ENCODE measurements at regions not wholly inside any gene's neighbourhood (a gene's known extent, or its start where the extent isn't known, plus 50 kb on each side); places are given as distances from the start of the nearest gene placed in this dataset.
"Not testable (repeated sequence)": the region's sequence is repeated elsewhere in the genome, so short reads cannot be mapped to it uniquely, and the experiment has no call there.

GRCh38 chr13:50617134-50617721 is 226.3 kb downstream of the DLEU7 start:
- H3K36me3 ChIP-seq: no peaks in the 10 kb centered on the region
- DNase-seq (ENCODE audit: low read depth in 1 of 2, low spot score in 2 of 2): peak in 1 of 2 experiments; percentile 23
- H3K27ac ChIP-seq: no peak overlapping the region
- peaks cover 10% of the 10 kb centered on the region for H3K4me1 ChIP-seq (replicated peaks)
- no peaks in the 10 kb centered on the region for H3K27me3 ChIP-seq (replicated peaks)
- no peaks in the 10 kb centered on the region for H3K9me3 ChIP-seq (replicated peaks)
- H3K4me3 ChIP-seq: no peak overlapping the region

- no peak for DNase-seq (ENCODE audit: low read depth in 1 of 2, low spot score in 2 of 2)
- Histone ChIP-seq H3K4me3 (no peak overlapping the region), H3K27me3 (replicated peaks) (no peaks in the 10 kb centered on the region), H3K4me1 (replicated peaks) (peaks cover 10% of the 10 kb centered on the region), H3K36me3 (no peaks in the 10 kb centered on the region), H3K27ac (no peak overlapping the region), H3K9me3 (replicated peaks) (no peaks in the 10 kb centered on the region)
These were observed 225.3 kb downstream of the DLEU7 start for GRCh38 chr13:50618206-50618605.

DNA sequence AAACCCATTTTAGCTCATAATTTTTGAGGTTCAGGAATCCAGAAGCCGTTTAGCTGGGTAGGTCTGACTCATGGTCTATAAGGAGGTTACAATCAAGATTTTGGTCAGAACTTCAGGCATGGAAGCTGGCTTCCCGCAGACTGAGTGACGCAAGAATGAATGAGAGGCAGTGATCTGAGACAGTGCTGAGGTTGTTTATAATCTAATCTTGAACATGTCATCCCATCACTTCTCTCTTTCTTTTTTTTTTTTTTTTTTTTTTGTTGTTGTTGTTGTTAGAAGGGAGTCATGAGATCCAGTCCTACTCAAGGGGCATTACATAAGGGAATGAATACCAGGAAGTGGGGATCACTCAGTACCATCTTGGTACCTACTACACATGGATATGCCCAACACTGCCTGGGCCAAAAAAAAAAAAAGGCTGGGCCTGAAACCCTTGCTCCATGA is 217.4 kb downstream of the DLEU7 start:
- Histone ChIP-seq H3K4me1 (replicated peaks) (peaks cover 2% of the 10 kb centered on the region; the same call in 1 of the 2 replicates), H3K36me3 (no peaks in the 10 kb centered on the region), H3K4me3 (no peak overlapping the region), H3K27me3 (replicated peaks) (no peaks in the 10 kb centered on the region), H3K27ac (no peak overlapping the region), H3K9me3 (replicated peaks) (no peaks in the 10 kb centered on the region)
- DNase-seq (ENCODE audit: low read depth in 1 of 2, low spot score in 2 of 2): no peak

- H3K4me1 ChIP-seq (replicated peaks): peaks cover 4% of the 10 kb centered on the region; the same call in 1 of the 2 replicates
- no peak overlapping the region for H3K4me3 ChIP-seq
- H3K27me3 ChIP-seq (replicated peaks): no peaks in the 10 kb centered on the region
- DNase-seq (ENCODE audit: low read depth in 1 of 2, low spot score in 2 of 2): no peak
- H3K9me3 ChIP-seq (replicated peaks): no peaks in the 10 kb centered on the region
- no peaks in the 10 kb centered on the region for H3K36me3 ChIP-seq
- H3K27ac ChIP-seq: no peak overlapping the region
These were observed 216.4 kb downstream of the DLEU7 start for GRCh38 chr13:50627111-50627510.

GRCh38 chr13:50628512-50628911 is 215.0 kb downstream of the DLEU7 start:
- H3K36me3 ChIP-seq; H3K9me3 ChIP-seq (replicated peaks); DNase-seq (ENCODE audit: low read depth in 1 of 2, low spot score in 2 of 2); H3K4me1 ChIP-seq (replicated peaks); H3K4me3 ChIP-seq; H3K27ac ChIP-seq; H3K27me3 ChIP-seq (replicated peaks): not testable (repeated sequence)

DNA sequence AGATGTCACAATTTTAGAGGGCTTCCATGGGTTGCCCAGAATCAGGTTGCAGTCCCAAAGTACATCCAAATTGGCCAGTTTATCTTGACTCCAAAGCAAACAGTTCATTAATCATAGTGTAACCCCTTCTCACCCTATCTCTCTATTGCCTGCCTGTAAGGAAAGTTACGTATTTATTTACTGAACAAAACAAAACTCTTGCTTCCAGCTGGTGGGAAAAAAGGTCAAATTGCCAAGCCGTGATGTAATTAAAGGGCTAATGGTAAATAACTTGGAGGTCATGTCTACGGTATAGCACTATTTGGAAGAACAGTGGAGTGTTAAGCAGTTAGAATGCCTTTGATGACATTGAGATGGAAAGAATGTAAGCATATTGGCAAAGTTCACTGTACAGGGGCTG is 214.0 kb downstream of the DLEU7 start:
- Histone ChIP-seq H3K27ac (no peak overlapping the region), H3K36me3 (no peaks in the 10 kb centered on the region), H3K4me1 (replicated peaks) (peaks cover 4% of the 10 kb centered on the region; the same call in 1 of the 2 replicates), H3K9me3 (replicated peaks) (no peaks in the 10 kb centered on the region), H3K27me3 (replicated peaks) (no peaks in the 10 kb centered on the region), H3K4me3 (no peak overlapping the region)
- DNase-seq (ENCODE audit: low read depth in 1 of 2, low spot score in 2 of 2): no peak

DNA sequence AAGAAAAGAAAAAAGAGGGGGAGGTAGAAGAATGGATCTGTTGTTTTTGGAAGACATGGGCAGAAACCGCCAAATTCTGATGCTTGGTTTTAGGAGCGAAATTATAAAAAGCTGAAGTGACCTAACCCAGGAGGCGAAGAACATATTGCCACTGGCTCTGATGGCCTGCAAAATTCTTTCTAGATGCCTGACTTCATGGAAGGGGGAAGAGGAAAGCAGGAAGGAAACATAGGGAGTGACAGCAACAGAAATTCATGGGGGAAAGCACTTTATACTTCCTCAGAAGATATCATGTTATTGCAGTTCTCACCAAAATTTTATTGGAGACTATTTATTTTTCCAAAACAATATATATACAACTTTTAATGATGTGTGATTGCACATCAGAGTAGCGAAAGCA is 213.5 kb downstream of the DLEU7 start:
- DNase-seq (ENCODE audit: low read depth in 1 of 2, low spot score in 2 of 2): no peak
- Histone ChIP-seq H3K9me3 (replicated peaks) (no peaks in the 10 kb centered on the region), H3K36me3 (no peaks in the 10 kb centered on the region), H3K27ac (no peak overlapping the region), H3K4me1 (replicated peaks) (peaks cover 4% of the 10 kb centered on the region; the same call in 1 of the 2 replicates), H3K4me3 (no peak overlapping the region), H3K27me3 (replicated peaks) (no peaks in the 10 kb centered on the region)

GRCh38 chr13:50631041-50631440 is 212.5 kb downstream of the DLEU7 start:
- DNase-seq (ENCODE audit: low read depth in 1 of 2, low spot score in 2 of 2): no peak

GRCh38 chr13:50634339-50634738 is 209.2 kb downstream of the DLEU7 start:
- Histone ChIP-seq H3K4me1 (replicated peaks) (peaks cover 4% of the 10 kb centered on the region; the same call in 1 of the 2 replicates), H3K27me3 (replicated peaks) (no peaks in the 10 kb centered on the region), H3K9me3 (replicated peaks) (no peaks in the 10 kb centered on the region), H3K27ac (no peak overlapping the region), H3K4me3 (no peak overlapping the region), H3K36me3 (no peaks in the 10 kb centered on the region)
- no peak for DNase-seq (ENCODE audit: low read depth in 1 of 2, low spot score in 2 of 2)

More at GRCh38 chr13:50631041-50631440, 212.5 kb downstream of the DLEU7 start:
- Histone ChIP-seq H3K27ac (no peak overlapping the region), H3K36me3 (no peaks in the 10 kb centered on the region), H3K9me3 (replicated peaks) (no peaks in the 10 kb centered on the region), H3K4me1 (replicated peaks) (peaks cover 4% of the 10 kb centered on the region; the same call in 1 of the 2 replicates), H3K4me3 (no peak overlapping the region), H3K27me3 (replicated peaks) (no peaks in the 10 kb centered on the region)

DNA sequence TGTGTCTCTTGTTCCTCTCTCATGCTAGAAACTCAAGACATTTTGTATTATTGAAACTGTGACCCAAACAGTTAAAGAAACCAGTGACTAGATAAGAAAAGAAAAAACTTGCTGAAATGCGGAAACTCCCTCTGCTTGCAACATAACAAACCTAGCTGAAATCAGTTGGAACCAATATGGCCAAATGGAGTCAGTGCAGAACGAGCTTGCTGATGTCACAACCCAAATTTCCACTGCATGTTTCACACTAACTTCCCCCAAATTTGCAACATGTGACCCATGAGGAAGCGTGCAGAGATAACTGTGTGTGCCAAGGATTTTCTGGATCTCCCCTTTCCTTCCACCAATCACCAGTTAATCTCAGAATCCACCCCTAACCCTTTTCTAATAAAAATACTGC is 208.0 kb downstream of the DLEU7 start:
- no peak for DNase-seq (ENCODE audit: low read depth in 1 of 2, low spot score in 2 of 2)
- peaks cover 4% of the 10 kb centered on the region; the same call in 1 of the 2 replicates for H3K4me1 ChIP-seq (replicated peaks)
- H3K9me3 ChIP-seq (replicated peaks): no peaks in the 10 kb centered on the region
- H3K36me3 ChIP-seq: no peaks in the 10 kb centered on the region
- no peak overlapping the region for H3K4me3 ChIP-seq
- H3K27me3 ChIP-seq (replicated peaks): no peaks in the 10 kb centered on the region
- no peak overlapping the region for H3K27ac ChIP-seq

GRCh38 chr13:50636007-50636704 is 207.3 kb downstream of the DLEU7 start:
- no peak overlapping the region for H3K4me3 ChIP-seq
- peaks cover 2% of the 10 kb centered on the region; the same call in 1 of the 2 replicates for H3K4me1 ChIP-seq (replicated peaks)
- H3K36me3 ChIP-seq: no peaks in the 10 kb centered on the region
- DNase-seq (ENCODE audit: low read depth in 1 of 2, low spot score in 2 of 2): no peak
- H3K27me3 ChIP-seq (replicated peaks): no peaks in the 10 kb centered on the region
- H3K27ac ChIP-seq: no peak overlapping the region
- no peaks in the 10 kb centered on the region for H3K9me3 ChIP-seq (replicated peaks)

DNA sequence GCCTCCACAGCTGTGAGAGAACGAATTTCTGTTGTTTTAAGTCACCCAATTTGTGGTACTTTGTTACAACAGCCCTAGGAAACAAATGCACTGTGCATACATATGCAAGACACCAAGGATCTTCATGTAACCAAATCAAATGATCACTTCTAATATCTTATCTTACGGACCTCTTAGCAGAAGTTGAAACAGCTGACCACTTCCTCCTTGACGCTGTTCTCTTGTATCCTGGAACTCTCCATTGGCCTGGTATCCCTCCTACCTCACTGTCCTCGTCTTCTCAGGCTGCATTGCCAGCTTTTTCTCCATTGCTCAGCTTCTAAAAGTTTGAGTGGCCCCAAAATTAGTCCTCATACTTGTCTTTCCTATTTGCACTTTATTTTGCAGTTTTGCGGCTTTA is 200.4 kb downstream of the DLEU7 start:
- H3K9me3 ChIP-seq (replicated peaks): no peaks in the 10 kb centered on the region
- no peak overlapping the region for H3K4me3 ChIP-seq
- H3K27ac ChIP-seq: no peak overlapping the region
- H3K27me3 ChIP-seq (replicated peaks): no peaks in the 10 kb centered on the region
- no peak for DNase-seq (ENCODE audit: low read depth in 1 of 2, low spot score in 2 of 2)
- peaks cover 20% of the 10 kb centered on the region for H3K4me1 ChIP-seq (replicated peaks)
- no peaks in the 10 kb centered on the region for H3K36me3 ChIP-seq

DNA sequence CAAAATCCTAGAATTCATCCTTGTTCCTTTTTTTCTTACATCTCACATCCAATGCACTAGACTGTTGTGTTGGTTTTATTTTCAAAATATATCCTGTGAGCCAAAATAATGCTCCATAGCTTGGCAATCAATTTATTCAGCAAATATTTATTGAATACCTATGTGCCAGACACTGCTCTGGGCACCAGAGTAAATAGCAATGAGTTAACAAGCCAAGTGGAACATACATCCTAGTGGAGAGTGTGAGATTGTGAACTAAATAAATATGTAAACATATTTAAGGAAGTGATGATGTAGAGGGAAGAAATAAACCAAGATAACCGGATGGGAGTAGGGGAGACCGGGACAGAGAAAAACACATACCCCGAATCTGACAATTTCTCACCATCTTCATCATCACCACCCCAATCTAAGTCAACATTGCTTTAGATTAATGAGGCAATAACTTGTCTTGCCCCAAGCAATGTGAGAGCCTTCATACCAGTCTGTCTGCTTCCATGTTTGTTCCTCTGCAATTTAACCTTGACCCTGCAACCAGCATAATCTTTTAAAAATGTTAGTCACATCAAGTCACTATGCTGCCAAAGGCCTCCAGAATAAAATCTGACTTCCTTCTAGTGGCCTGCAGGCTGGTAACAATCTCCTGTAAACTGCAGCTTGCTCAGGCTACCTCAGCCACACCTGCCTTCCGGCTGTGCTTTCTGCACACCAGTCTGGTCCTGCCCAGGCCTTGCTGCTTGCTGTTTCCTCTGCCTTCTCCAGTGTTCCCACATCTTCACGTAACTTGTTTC is 199.2 kb downstream of the DLEU7 start:
- Histone ChIP-seq H3K4me3 (no peak overlapping the region), H3K36me3 (no peaks in the 10 kb centered on the region), H3K9me3 (replicated peaks) (no peaks in the 10 kb centered on the region), H3K4me1 (replicated peaks) (peaks cover 20% of the 10 kb centered on the region), H3K27me3 (replicated peaks) (no peaks in the 10 kb centered on the region), H3K27ac (no peak overlapping the region)
- DNase-seq (ENCODE audit: low read depth in 1 of 2, low spot score in 2 of 2): no peak

DNA sequence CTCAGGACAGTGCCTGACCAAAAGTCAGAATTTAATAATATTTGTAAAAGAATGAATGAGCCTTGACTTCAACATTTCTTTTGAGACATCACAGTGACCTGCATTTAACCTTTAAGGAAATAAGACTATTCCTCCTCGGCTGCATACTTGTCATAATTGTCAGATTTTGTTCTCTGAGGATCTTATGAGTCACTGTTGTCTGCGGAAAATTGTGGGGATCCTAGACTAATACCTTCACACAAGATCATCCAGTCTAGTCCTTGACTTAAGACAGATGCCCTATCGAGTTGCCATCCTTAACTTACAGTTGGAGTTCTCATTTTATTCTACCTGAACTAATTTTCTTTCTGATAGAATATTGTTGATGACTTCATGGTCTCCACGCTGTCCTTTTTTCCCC is 198.4 kb downstream of the DLEU7 start:
- peak in 1 of 2 experiments; percentile 19 for DNase-seq (ENCODE audit: low read depth in 1 of 2, low spot score in 2 of 2)
- Histone ChIP-seq H3K9me3 (replicated peaks) (no peaks in the 10 kb centered on the region), H3K27ac (no peak overlapping the region), H3K27me3 (replicated peaks) (no peaks in the 10 kb centered on the region), H3K36me3 (no peaks in the 10 kb centered on the region), H3K4me1 (replicated peaks) (peaks cover 20% of the 10 kb centered on the region), H3K4me3 (no peak overlapping the region)

All from SJSA1 (cell line).